Bronchial epithelial cell (primary cell): ENCODE measurements at regions not wholly inside any gene's neighbourhood (a gene's known extent, or its start where the extent isn't known, plus 50 kb on each side); places are given as distances from the start of the nearest gene placed in this dataset.

ENCODE experiments used
- DNase-seq: peaks from one replicate; pipeline ENCODE4 v3.0.0-alpha.2; 2010; ENCODE audit warnings: low read depth
- FAIRE-seq: peaks from 2 replicates; lab custom pipeline; 2011; peaks lifted over from hg19 to GRCh38; lab: Jason Lieb, UNC
- H3K27me3 ChIP-seq: 2 replicates; pipeline ENCODE4 v1.5.1; 2011; ENCODE audit warnings: low read length; ENCODE audit not compliant: control insufficient read depth, insufficient read depth
- H3K36me3 ChIP-seq: 2 replicates; pipeline ENCODE4 v1.5.1; 2011; ENCODE audit warnings: low read length; ENCODE audit not compliant: control insufficient read depth, insufficient read depth
- H3K4me3 ChIP-seq: 2 replicates; pipeline ENCODE4 v1.5.1; 2011; ENCODE audit warnings: mild to moderate bottlenecking, low read depth, low read length, control low read depth
- TF ChIP-seq, protein P1 (sequence below): IDR thresholded peaks from 2 replicates; pipeline ENCODE4 v1.5.1; 2011; ENCODE audit warnings: mild to moderate bottlenecking, moderate library complexity, low read length, control low read depth, inconsistent platforms; ENCODE audit not compliant: insufficient read depth, severe bottlenecking

DNA sequence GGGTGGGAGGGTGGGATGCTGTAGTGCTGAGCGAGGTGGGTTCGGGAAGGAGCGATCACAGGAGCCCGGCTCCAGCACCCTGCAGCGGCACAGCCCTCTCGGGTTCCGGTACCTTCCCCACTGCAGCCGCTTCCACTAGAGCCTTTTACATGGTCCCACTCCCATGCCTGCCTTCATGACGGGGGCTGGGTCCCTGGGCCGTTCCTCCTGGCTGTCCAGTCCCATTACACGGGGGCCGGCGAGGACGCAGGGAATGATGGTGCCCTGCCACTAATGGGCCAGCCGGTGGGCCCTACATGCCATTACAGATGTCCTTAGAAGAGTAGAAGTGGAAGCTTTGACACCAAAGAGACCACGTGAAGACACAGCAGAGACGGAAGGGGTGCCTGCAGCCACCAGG, 104.6 kb upstream of the PPP1R26 start:
- Histone ChIP-seq H3K4me3 (no peak overlapping the region), H3K36me3 (no peaks in the 10 kb centered on the region), H3K27me3 (no peaks in the 10 kb centered on the region)
- FAIRE-seq: no peak
- DNase-seq: no peak
- TF ChIP-seq, protein P1, sequence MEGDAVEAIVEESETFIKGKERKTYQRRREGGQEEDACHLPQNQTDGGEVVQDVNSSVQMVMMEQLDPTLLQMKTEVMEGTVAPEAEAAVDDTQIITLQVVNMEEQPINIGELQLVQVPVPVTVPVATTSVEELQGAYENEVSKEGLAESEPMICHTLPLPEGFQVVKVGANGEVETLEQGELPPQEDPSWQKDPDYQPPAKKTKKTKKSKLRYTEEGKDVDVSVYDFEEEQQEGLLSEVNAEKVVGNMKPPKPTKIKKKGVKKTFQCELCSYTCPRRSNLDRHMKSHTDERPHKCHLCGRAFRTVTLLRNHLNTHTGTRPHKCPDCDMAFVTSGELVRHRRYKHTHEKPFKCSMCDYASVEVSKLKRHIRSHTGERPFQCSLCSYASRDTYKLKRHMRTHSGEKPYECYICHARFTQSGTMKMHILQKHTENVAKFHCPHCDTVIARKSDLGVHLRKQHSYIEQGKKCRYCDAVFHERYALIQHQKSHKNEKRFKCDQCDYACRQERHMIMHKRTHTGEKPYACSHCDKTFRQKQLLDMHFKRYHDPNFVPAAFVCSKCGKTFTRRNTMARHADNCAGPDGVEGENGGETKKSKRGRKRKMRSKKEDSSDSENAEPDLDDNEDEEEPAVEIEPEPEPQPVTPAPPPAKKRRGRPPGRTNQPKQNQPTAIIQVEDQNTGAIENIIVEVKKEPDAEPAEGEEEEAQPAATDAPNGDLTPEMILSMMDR: no peak

DNA sequence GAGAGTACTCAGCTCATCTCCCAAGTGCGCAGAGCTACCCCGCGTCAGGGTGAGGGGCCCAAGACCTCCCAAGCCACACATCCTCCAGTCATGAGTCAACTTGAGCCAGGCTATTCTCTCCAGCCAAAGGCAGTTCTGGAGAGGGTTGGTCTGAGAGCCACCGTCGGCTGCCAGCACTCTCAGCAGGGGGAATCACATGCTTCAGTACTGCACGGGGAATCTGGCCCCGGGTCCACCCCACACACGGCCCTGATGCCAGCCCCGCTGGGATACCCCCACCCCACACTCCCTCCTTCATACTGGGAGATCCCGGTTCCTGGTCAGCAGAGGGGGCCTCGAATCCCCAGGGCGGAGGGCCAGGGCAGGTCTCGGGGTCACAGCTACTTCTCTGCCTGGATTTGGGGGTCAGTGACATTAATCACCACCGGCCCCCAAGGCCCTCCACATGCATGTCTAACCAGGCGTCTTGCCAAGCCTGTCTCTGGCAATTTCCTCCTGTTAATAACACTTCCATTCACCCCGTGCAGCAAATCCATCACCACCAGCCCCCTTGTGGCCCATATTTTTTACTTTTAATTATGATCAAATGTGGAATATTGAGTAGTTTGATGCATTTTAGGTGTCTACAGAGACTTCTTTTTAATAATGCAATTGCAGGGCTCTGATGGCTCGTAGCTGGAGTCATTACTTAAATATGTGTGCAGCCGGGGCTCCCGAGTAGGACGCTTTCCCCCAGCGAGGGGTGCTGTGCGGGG, 102.9 kb upstream of the PPP1R26 start:
- FAIRE-seq: no peak
- H3K27me3 ChIP-seq: no peaks in the 10 kb centered on the region

DNA sequence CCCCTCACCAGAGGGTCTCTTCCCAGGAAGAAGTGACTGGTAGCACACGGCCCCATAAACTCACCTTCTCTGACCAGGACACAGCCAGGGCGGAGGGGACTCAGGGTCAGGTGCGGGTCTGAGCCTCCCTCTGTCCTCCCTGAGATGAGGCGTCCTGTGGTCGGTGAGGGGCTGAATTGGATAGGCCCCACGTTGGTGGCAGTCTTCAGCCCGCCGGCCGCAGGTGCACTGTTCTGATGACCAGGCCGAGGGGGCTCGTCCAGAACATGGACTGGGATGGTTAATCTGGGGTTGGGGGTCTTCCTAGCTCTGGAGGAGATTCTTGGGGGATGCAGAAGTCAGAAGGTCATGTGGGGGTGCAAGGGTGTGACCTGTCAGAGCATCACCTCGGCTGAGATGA, 102.2 kb upstream of the PPP1R26 start:
- DNase-seq (no peak), FAIRE-seq (no peak)
- no peaks in the 10 kb centered on the region for H3K27me3 ChIP-seq
- H3K36me3 ChIP-seq: no peaks in the 10 kb centered on the region
- H3K4me3 ChIP-seq: no peak overlapping the region
- TF ChIP-seq, protein P1: no peak

More for the DNA sequence above, 102.9 kb upstream of the PPP1R26 start:
- Histone ChIP-seq H3K4me3 (no peak overlapping the region), H3K36me3 (no peaks in the 10 kb centered on the region)
- TF ChIP-seq, protein P1: no peak
- no peak for DNase-seq

DNA sequence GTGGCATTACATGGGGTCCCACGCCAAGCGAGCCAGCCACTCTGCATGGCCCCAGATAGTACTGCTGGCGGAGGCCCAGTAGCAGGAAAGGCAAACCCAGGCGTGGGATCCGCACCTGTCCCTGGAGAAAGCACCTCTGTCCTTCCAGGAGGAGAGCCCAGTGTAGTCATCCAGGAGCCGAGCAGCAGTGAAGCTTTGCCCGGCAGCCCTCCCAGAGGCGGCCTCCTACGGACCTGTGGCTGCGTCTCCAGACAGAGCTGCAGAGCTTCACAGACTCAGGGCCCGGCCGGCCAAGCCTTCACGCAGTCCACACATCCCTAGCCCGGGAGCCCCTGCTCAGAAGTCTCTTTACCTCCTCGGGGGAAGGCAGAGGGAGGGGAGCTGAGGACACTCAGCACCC, 100.8 kb upstream of the PPP1R26 start:
- Histone ChIP-seq H3K27me3 (no peaks in the 10 kb centered on the region), H3K4me3 (no peak overlapping the region), H3K36me3 (no peaks in the 10 kb centered on the region)
- DNase-seq (no peak), FAIRE-seq (no peak)
- TF ChIP-seq, protein P1: no peak

DNA sequence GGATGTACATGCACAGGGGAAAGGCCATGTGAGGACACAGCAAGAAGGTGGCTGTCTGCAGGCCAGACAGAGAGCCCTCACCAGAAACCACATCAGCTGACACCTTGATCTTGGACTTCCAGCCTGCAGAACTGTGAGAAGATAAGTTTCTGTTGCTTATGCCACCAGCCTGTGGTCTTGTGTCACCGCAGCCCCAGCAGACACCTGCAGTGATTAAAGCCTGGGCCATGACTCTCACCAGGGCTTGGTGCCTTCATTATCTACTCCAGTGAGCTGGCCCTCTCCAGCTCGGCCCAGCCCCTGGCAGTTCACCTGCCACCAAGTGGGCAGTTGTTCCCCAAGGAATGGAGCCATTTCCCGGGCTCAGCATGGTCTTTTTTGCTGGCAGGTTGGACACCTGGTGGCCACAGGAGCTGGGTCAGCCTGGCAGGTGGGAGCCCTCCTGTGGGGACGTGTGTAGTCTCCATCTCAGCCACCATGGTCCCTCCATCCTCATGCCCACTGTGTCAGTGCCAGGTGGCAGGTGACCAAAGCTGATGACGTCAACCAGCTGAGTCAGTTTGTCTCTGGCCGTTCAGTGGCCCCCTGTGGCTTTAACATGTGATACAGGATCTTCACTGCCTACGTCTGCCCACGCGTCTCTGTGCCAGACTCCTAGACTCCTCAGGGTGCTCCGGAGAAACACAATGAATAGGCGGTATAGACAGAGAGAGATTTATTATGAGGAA, 99.9 kb upstream of the PPP1R26 start:
- Histone ChIP-seq H3K27me3 (no peaks in the 10 kb centered on the region), H3K36me3 (no peaks in the 10 kb centered on the region), H3K4me3 (no peak overlapping the region)
- DNase-seq: no peak
- TF ChIP-seq, protein P1: no peak
- no peak for FAIRE-seq
